ENCODE measurements at regions not wholly inside any gene's neighbourhood (a gene's known extent, or its start where the extent isn't known, plus 50 kb on each side); places are given as distances from the start of the nearest gene placed in this dataset.

GRCh38 chr7:142592231-142592630 is 157.0 kb upstream of the PRSS1 start:
- TF ChIP-seq CTCF (conservative IDR thresholded peaks at IDR 0.05 in 1 of 2, IDR thresholded peaks at IDR 0.05 in 1 of 2; ENCODE audit: extremely low read depth in 1 of 2, insufficient read depth in 1 of 2, low read depth in 1 of 2, low read length in 2 of 2), result no peak
- no peak for TF ChIP-seq EZH2 (IDR thresholded peaks at IDR 0.05; ENCODE audit: borderline replicate concordance, low read length)
